Large intestine (tissue), 3 donors: ENCODE measurements at regions not wholly inside any gene's neighbourhood (a gene's known extent, or its start where the extent isn't known, plus 50 kb on each side); places are given as distances from the start of the nearest gene placed in this dataset.

Source experiments
- DNase-seq, 2 donors: peaks; one replicate each; pipeline versions ENCODE4 v3.0.0 to v3.0.0-alpha.2; 2013
- H3K27ac ChIP-seq: one replicate; pipeline ENCODE4 v1.5.1; 2013; ENCODE audit warnings: low read length
- H3K27me3 ChIP-seq: 2 replicates; pipeline ENCODE4 v1.6.1; 2013; ENCODE audit warnings: low read length; ENCODE audit not compliant: control insufficient read depth, insufficient read depth
- H3K36me3 ChIP-seq: 2 replicates; pipeline ENCODE4 v1.6.1; 2013; ENCODE audit warnings: low read length; ENCODE audit not compliant: control insufficient read depth, insufficient read depth
- H3K4me1 ChIP-seq: one replicate; pipeline ENCODE4 v1.6.1; 2013; ENCODE audit warnings: low read length; ENCODE audit not compliant: control insufficient read depth, insufficient read depth
- H3K4me3 ChIP-seq: one replicate; pipeline ENCODE4 v1.5.1; 2013; ENCODE audit warnings: low read length
- H3K9me3 ChIP-seq: one replicate; pipeline ENCODE4 v1.6.1; 2013; ENCODE audit warnings: mild to moderate bottlenecking, low read depth, low read length, moderate library complexity; ENCODE audit not compliant: control insufficient read depth
- WGBS: methylation state at CpG from one replicate; pipeline ENCODE4 v1.1.5; 2013; ENCODE audit warnings: low lambda C conversion rate; ENCODE audit not compliant: insufficient coverage; 5-methylcytosine and 5-hydroxymethylcytosine counted together

- Histone ChIP-seq H3K9me3 (no peaks in the 10 kb centered on the region), H3K27ac (no peak overlapping the region), H3K4me1 (no peaks in the 10 kb centered on the region), H3K36me3 (no peaks in the 10 kb centered on the region), H3K27me3 (no peaks in the 10 kb centered on the region), H3K4me3 (no peak overlapping the region)
- 52% methylated on average over 2 of the region's 5 CpGs for WGBS
- no peak for DNase-seq
These were observed 537.3 kb downstream of the TMTC2 start for GRCh38 chr12:83224012-83224411.

GRCh38 chr12:83220774-83221173 lies 534.1 kb downstream of the TMTC2 start:
- 71% methylated on average over 2 of the region's 2 CpGs for WGBS
- H3K4me3 ChIP-seq: no peak overlapping the region
- no peaks in the 10 kb centered on the region for H3K36me3 ChIP-seq
- H3K4me1 ChIP-seq: no peaks in the 10 kb centered on the region
- H3K27ac ChIP-seq: no peak overlapping the region
- H3K9me3 ChIP-seq: no peaks in the 10 kb centered on the region
- H3K27me3 ChIP-seq: no peaks in the 10 kb centered on the region
- DNase-seq: no peak

- no CpG with 5 or more reads among the region's 3 CpGs for WGBS
- no peak overlapping the region for H3K4me3 ChIP-seq
- DNase-seq: no peak
- H3K9me3 ChIP-seq: no peaks in the 10 kb centered on the region
- no peak overlapping the region for H3K27ac ChIP-seq
- H3K36me3 ChIP-seq: no peaks in the 10 kb centered on the region
- no peaks in the 10 kb centered on the region for H3K4me1 ChIP-seq
- H3K27me3 ChIP-seq: no peaks in the 10 kb centered on the region
These were observed 529.5 kb downstream of the TMTC2 start for GRCh38 chr12:83216230-83216629.

- WGBS: no CpG with 5 or more reads among the region's 1 CpG
- no peaks in the 10 kb centered on the region for H3K4me1 ChIP-seq
- no peak for DNase-seq
These were observed 527.5 kb downstream of the TMTC2 start for GRCh38 chr12:83214185-83214584.

GRCh38 chr12:83210933-83211332 lies 524.2 kb downstream of the TMTC2 start:
- H3K9me3 ChIP-seq: no peaks in the 10 kb centered on the region
- no peaks in the 10 kb centered on the region for H3K27me3 ChIP-seq
- no peaks in the 10 kb centered on the region for H3K4me1 ChIP-seq
- H3K36me3 ChIP-seq: no peaks in the 10 kb centered on the region
- WGBS: 50% methylated on average over 2 of the region's 2 CpGs
- no peak overlapping the region for H3K4me3 ChIP-seq
- H3K27ac ChIP-seq: no peak overlapping the region
- DNase-seq: no peak

More at GRCh38 chr12:83214185-83214584, 527.5 kb downstream of the TMTC2 start:
- H3K4me3 ChIP-seq: no peak overlapping the region
- H3K9me3 ChIP-seq: no peaks in the 10 kb centered on the region
- H3K27ac ChIP-seq: no peak overlapping the region
- no peaks in the 10 kb centered on the region for H3K36me3 ChIP-seq
- no peaks in the 10 kb centered on the region for H3K27me3 ChIP-seq

- H3K27ac ChIP-seq: no peak overlapping the region
- no peaks in the 10 kb centered on the region for H3K36me3 ChIP-seq
- H3K9me3 ChIP-seq: no peaks in the 10 kb centered on the region
- DNase-seq: no peak
- no peak overlapping the region for H3K4me3 ChIP-seq
- H3K27me3 ChIP-seq: no peaks in the 10 kb centered on the region
- no peaks in the 10 kb centered on the region for H3K4me1 ChIP-seq
These were observed 512.4 kb downstream of the TMTC2 start for GRCh38 chr12:83199069-83199468.

- no peaks in the 10 kb centered on the region for H3K36me3 ChIP-seq
- no peaks in the 10 kb centered on the region for H3K27me3 ChIP-seq
- DNase-seq: no peak
- no peaks in the 10 kb centered on the region for H3K9me3 ChIP-seq
- no peak overlapping the region for H3K4me3 ChIP-seq
- no peaks in the 10 kb centered on the region for H3K4me1 ChIP-seq
- H3K27ac ChIP-seq: no peak overlapping the region
- 44% methylated on average over 3 of the region's 3 CpGs for WGBS
These were observed 511.7 kb downstream of the TMTC2 start for GRCh38 chr12:83198291-83199015.

GRCh38 chr12:83197483-83197914 lies 510.8 kb downstream of the TMTC2 start:
- no peaks in the 10 kb centered on the region for H3K27me3 ChIP-seq
- DNase-seq: no peak
- WGBS: 53% methylated on average over 3 of the region's 4 CpGs
- no peak overlapping the region for H3K4me3 ChIP-seq
- no peaks in the 10 kb centered on the region for H3K9me3 ChIP-seq
- H3K27ac ChIP-seq: no peak overlapping the region
- no peaks in the 10 kb centered on the region for H3K36me3 ChIP-seq
- no peaks in the 10 kb centered on the region for H3K4me1 ChIP-seq

- DNase-seq: no peak
- no peak overlapping the region for H3K4me3 ChIP-seq
- H3K4me1 ChIP-seq: no peaks in the 10 kb centered on the region
- H3K27me3 ChIP-seq: no peaks in the 10 kb centered on the region
- H3K9me3 ChIP-seq: no peaks in the 10 kb centered on the region
- 63% methylated on average over 1 of the region's 3 CpGs for WGBS
- no peaks in the 10 kb centered on the region for H3K36me3 ChIP-seq
- H3K27ac ChIP-seq: no peak overlapping the region
These were observed 510.1 kb downstream of the TMTC2 start for GRCh38 chr12:83196694-83197350.

GRCh38 chr12:83190631-83191390 lies 504.1 kb downstream of the TMTC2 start:
- no peak for DNase-seq
- H3K4me1 ChIP-seq: no peaks in the 10 kb centered on the region
- no peaks in the 10 kb centered on the region for H3K9me3 ChIP-seq
- H3K27me3 ChIP-seq: no peaks in the 10 kb centered on the region
- H3K36me3 ChIP-seq: no peaks in the 10 kb centered on the region
- WGBS: 100% methylated on average over 3 of the region's 8 CpGs
- H3K4me3 ChIP-seq: no peak overlapping the region
- H3K27ac ChIP-seq: no peak overlapping the region
